CD14-positive monocyte (primary cell): ENCODE measurements at regions not wholly inside any gene's neighbourhood (a gene's known extent, or its start where the extent isn't known, plus 50 kb on each side); places are given as distances from the start of the nearest gene placed in this dataset.

Experiments
- DNase-seq, 3 donors: peaks; one replicate each; pipeline ENCODE4 v3.0.0-alpha.2; 2011 to 2022
- H2AFZ ChIP-seq: 2 replicates; pipeline ENCODE4 v1.6.0; 2012; ENCODE audit warnings: mild to moderate bottlenecking, low read depth, low read length, inconsistent platforms; ENCODE audit not compliant: insufficient read depth, poor library complexity, severe bottlenecking
- H3K27ac ChIP-seq, 2 donors: 1 replicate in 1 of 2; 2 replicates in 1 of 2; pipeline ENCODE4 v1.5.1; 2012 to 2013; ENCODE audit warnings: low read length in 2 of 2, control low read depth in 1 of 2, inconsistent platforms in 1 of 2, low read depth in 1 of 2, mild to moderate bottlenecking in 1 of 2
- H3K27me3 ChIP-seq, 2 donors: one replicate each; pipeline versions ENCODE4 v1.6.0 to v1.6.1; 2011 to 2013; ENCODE audit warnings: low read length in 2 of 2; ENCODE audit not compliant: control insufficient read depth in 2 of 2, insufficient read depth in 2 of 2
- H3K36me3 ChIP-seq, 2 donors: replicated peaks in 1 of 2; 1 replicate in 1 of 2; 2 replicates in 1 of 2; pipeline versions ENCODE4 v1.5.1 to v1.6.1; 2012 to 2013; ENCODE audit warnings: low read length in 2 of 2, control low read depth in 1 of 2, inconsistent platforms in 1 of 2, mild to moderate bottlenecking in 1 of 2; ENCODE audit not compliant: insufficient read depth in 2 of 2, control insufficient read depth in 1 of 2
- H3K4me1 ChIP-seq, 2 donors: 1 replicate in 1 of 2; 2 replicates in 1 of 2; pipeline versions ENCODE4 v1.5.1 to v1.6.1; 2012 to 2013; ENCODE audit warnings: low read length in 2 of 2, control low read depth in 1 of 2, inconsistent platforms in 1 of 2, mild to moderate bottlenecking in 1 of 2, moderate library complexity in 1 of 2; ENCODE audit not compliant: insufficient read depth in 2 of 2, control insufficient read depth in 1 of 2
- H3K4me2 ChIP-seq: replicated peaks from 2 replicates; pipeline ENCODE3; 2012; ENCODE audit warnings: low read length, moderate library complexity, mild to moderate bottlenecking; ENCODE audit not compliant: poor library complexity, severe bottlenecking; ENCODE audit errors: extremely low read depth
- H3K4me3 ChIP-seq, 3 experiments: fragments of 200-600 bp in 1 of 3; sonication (generic) in 1 of 3; replicated peaks in 1 of 3; 1 replicate in 2 of 3; 2 replicates in 1 of 3; pipeline ENCODE4 v1.5.1; 2011 to 2013; ENCODE audit warnings: low read length in 3 of 3, mild to moderate bottlenecking in 3 of 3, control low read depth in 2 of 3, low read depth in 2 of 3, inconsistent platforms in 1 of 3, moderate library complexity in 1 of 3
- H3K79me2 ChIP-seq: 2 replicates; pipeline ENCODE4 v1.6.0; 2012; ENCODE audit warnings: mild to moderate bottlenecking, control low read depth, inconsistent platforms, low read length, moderate library complexity; ENCODE audit not compliant: insufficient read depth
- H3K9ac ChIP-seq: 2 replicates; pipeline ENCODE4 v1.6.0; 2017; ENCODE audit warnings: low read length, mild to moderate bottlenecking; ENCODE audit not compliant: insufficient read depth, poor library complexity, severe bottlenecking
- H3K9me3 ChIP-seq, 2 donors: replicated peaks in 1 of 2; 1 replicate in 1 of 2; 2 replicates in 1 of 2; pipeline versions ENCODE4 v1.5.1 to v1.6.1; 2012 to 2013; ENCODE audit warnings: low read length in 2 of 2, control low read depth in 1 of 2; ENCODE audit not compliant: control insufficient read depth in 1 of 2, insufficient read depth in 1 of 2
- H4K20me1 ChIP-seq: 2 replicates; pipeline ENCODE4 v1.6.0; 2012; ENCODE audit warnings: mild to moderate bottlenecking, low read length, control low read depth, moderate library complexity; ENCODE audit not compliant: insufficient read depth
- H3K27ac Mint-ChIP-seq, 7 donors: one replicate each; pipeline ENCODE4 v1.8.0; 2020; ENCODE audit warnings: mild to moderate bottlenecking in 7 of 7, mixed read lengths in 7 of 7, moderate library complexity in 6 of 7, inconsistent platforms in 2 of 7
- H3K27me3 Mint-ChIP-seq, 3 donors: one replicate each; pipeline ENCODE4 v1.8.0; 2021 to 2022; ENCODE audit warnings: low read depth in 3 of 3, mild to moderate bottlenecking in 3 of 3, mixed read lengths in 3 of 3, moderate library complexity in 3 of 3, inconsistent platforms in 1 of 3
- H3K36me3 Mint-ChIP-seq, 2 donors: one replicate each; pipeline ENCODE4 v1.8.0; 2020; ENCODE audit warnings: mixed read lengths in 2 of 2, inconsistent platforms in 1 of 2, mild to moderate bottlenecking in 1 of 2
- H3K4me1 Mint-ChIP-seq: one replicate; pipeline ENCODE4 v1.8.0; 2020; ENCODE audit warnings: mild to moderate bottlenecking, mixed read lengths
- H3K4me3 Mint-ChIP-seq, 2 donors: one replicate each; pipeline ENCODE4 v1.8.0; 2020; ENCODE audit warnings: mild to moderate bottlenecking in 2 of 2, mixed read lengths in 2 of 2, moderate library complexity in 1 of 2
- H3K9me3 Mint-ChIP-seq, 7 donors: one replicate each; pipeline ENCODE4 v1.8.0; 2020 to 2022; ENCODE audit warnings: mixed read lengths in 7 of 7, mild to moderate bottlenecking in 6 of 7, moderate library complexity in 6 of 7, inconsistent platforms in 2 of 7
- CTCF ChIP-seq: fragments of 200-600 bp; IDR thresholded peaks from one replicate; pipeline ENCODE4 v1.8.0; 2022; ENCODE audit warnings: antibody characterized with exemption, mild to moderate bottlenecking
- intact Hi-C, 2 donors: fragments of 100-400 bp; cut with micrococcal nuclease; formaldehyde crosslinking; loops; one replicate each; pipeline versions ENCODE4 v1.15.0 to v1.15.1; 2023

- no peak overlapping the region for H3K27ac ChIP-seq
- H3K4me1 Mint-ChIP-seq, result no peaks in the 10 kb centered on the region
- peaks cover 0 to 12% (median 3%) of the 10 kb centered on the region in 7 donors for H3K9me3 Mint-ChIP-seq
- no peak overlapping the region for H3K27ac Mint-ChIP-seq
- no peak overlapping the region for H3K4me3 Mint-ChIP-seq
- H3K4me1 ChIP-seq, result no peaks in the 10 kb centered on the region
- H3K4me2 ChIP-seq, result no peak overlapping the region
- no peak for DNase-seq
- no peaks in the 10 kb centered on the region for H4K20me1 ChIP-seq
- intact Hi-C loops, result no loop called here
- no peaks in the 10 kb centered on the region for H3K36me3 ChIP-seq
- no peaks in the 10 kb centered on the region for H3K79me2 ChIP-seq
- no peaks in the 10 kb centered on the region for H3K27me3 ChIP-seq
- no peak for TF ChIP-seq CTCF
- peaks cover 1 to 2% (median 2%) of the 10 kb centered on the region in 3 donors for H3K27me3 Mint-ChIP-seq
- H3K9me3 ChIP-seq, result no peaks in the 10 kb centered on the region
- H2AFZ ChIP-seq, result no peak overlapping the region
- H3K36me3 Mint-ChIP-seq, result no peaks in the 10 kb centered on the region
- no peak overlapping the region for H3K9ac ChIP-seq
- no peak overlapping the region for H3K4me3 ChIP-seq
Observed at GRCh38 chr7:96579119-96579518, 130.5 kb downstream of the SEM1 start.

GRCh38 chr7:96578606-96579005 lies 131.0 kb downstream of the SEM1 start:
- H3K27me3 ChIP-seq, result no peaks in the 10 kb centered on the region
- H3K4me2 ChIP-seq, result no peak overlapping the region
- H3K4me1 ChIP-seq, result no peaks in the 10 kb centered on the region
- Mint-ChIP-seq H3K4me1 (no peaks in the 10 kb centered on the region), H3K27me3 (peaks cover 1 to 2% (median 2%) of the 10 kb centered on the region in 3 donors), H3K4me3 (no peak overlapping the region), H3K36me3 (no peaks in the 10 kb centered on the region), H3K9me3 (peaks cover 0 to 11% (median 3%) of the 10 kb centered on the region in 7 donors), H3K27ac (no peak overlapping the region)
- H3K9ac ChIP-seq, result no peak overlapping the region
- H3K79me2 ChIP-seq, result no peaks in the 10 kb centered on the region
- H3K4me3 ChIP-seq, result no peak overlapping the region
- TF ChIP-seq CTCF, result no peak
- H3K27ac ChIP-seq, result no peak overlapping the region
- H2AFZ ChIP-seq, result no peak overlapping the region
- intact Hi-C loops, result no loop called here
- DNase-seq, result no peak
- no peaks in the 10 kb centered on the region for H3K36me3 ChIP-seq
- H3K9me3 ChIP-seq, result no peaks in the 10 kb centered on the region
- H4K20me1 ChIP-seq, result no peaks in the 10 kb centered on the region
